ENCODE measurements at regions not wholly inside any gene's neighbourhood (a gene's known extent, or its start where the extent isn't known, plus 50 kb on each side); places are given as distances from the start of the nearest gene placed in this dataset.
"Not testable (repeated sequence)": the region's sequence is repeated elsewhere in the genome, so short reads cannot be mapped to it uniquely, and the experiment has no call there.

GRCh38 chr12:115370207-115370606 is 686.2 kb upstream of the TBX3 start:
- peak; percentile 46 for DNase-seq (ENCODE audit: low spot score)

- DNase-seq (ENCODE audit: low spot score) = not testable (repeated sequence)
These were observed 682.3 kb upstream of the TBX3 start for GRCh38 chr12:115366277-115366676.

- not testable (repeated sequence) for DNase-seq (ENCODE audit: low spot score)
These were observed 681.8 kb upstream of the TBX3 start for GRCh38 chr12:115365765-115366164.

- no peak for DNase-seq (ENCODE audit: low spot score)
These were observed 680.9 kb upstream of the TBX3 start for GRCh38 chr12:115364921-115365320.

GRCh38 chr12:115362339-115362976 is 678.5 kb upstream of the TBX3 start:
- DNase-seq (ENCODE audit: low spot score) = peak; percentile 40

- DNase-seq (ENCODE audit: low spot score) = no peak
These were observed 673.7 kb upstream of the TBX3 start for GRCh38 chr12:115357681-115358080.

- no peak for DNase-seq (ENCODE audit: low spot score)
These were observed 671.3 kb upstream of the TBX3 start for GRCh38 chr12:115355301-115355700.

- no peak for DNase-seq (ENCODE audit: low spot score)
These were observed 670.3 kb upstream of the TBX3 start for GRCh38 chr12:115354007-115354890.

GRCh38 chr12:115353467-115353866 is 669.5 kb upstream of the TBX3 start:
- DNase-seq (ENCODE audit: low spot score) = no peak

GRCh38 chr12:115351514-115352077 is 667.6 kb upstream of the TBX3 start:
- no peak for DNase-seq (ENCODE audit: low spot score)

- DNase-seq (ENCODE audit: low spot score) = no peak
These were observed 665.7 kb upstream of the TBX3 start for GRCh38 chr12:115349711-115350110.

- no peak for DNase-seq (ENCODE audit: low spot score)
These were observed 664.3 kb upstream of the TBX3 start for GRCh38 chr12:115348301-115348700.

- DNase-seq (ENCODE audit: low spot score) = no peak
These were observed 659.6 kb upstream of the TBX3 start for GRCh38 chr12:115343601-115344000.

- DNase-seq (ENCODE audit: low spot score) = no peak
These were observed 659.0 kb upstream of the TBX3 start for GRCh38 chr12:115343008-115343407.

- DNase-seq (ENCODE audit: low spot score) = no peak
These were observed 657.5 kb upstream of the TBX3 start for GRCh38 chr12:115341442-115341841.

GRCh38 chr12:115338566-115339294 is 654.8 kb upstream of the TBX3 start:
- no peak for DNase-seq (ENCODE audit: low spot score)

- DNase-seq (ENCODE audit: low spot score) = no peak
These were observed 653.9 kb upstream of the TBX3 start for GRCh38 chr12:115337693-115338543.

- DNase-seq (ENCODE audit: low spot score) = no peak
These were observed 652.5 kb upstream of the TBX3 start for GRCh38 chr12:115336506-115336905.

GRCh38 chr12:115335594-115335993 is 651.6 kb upstream of the TBX3 start:
- DNase-seq (ENCODE audit: low spot score) = peak; percentile 37

- DNase-seq (ENCODE audit: low spot score) = no peak
These were observed 651.1 kb upstream of the TBX3 start for GRCh38 chr12:115335048-115335447.

- DNase-seq (ENCODE audit: low spot score) = no peak
These were observed 649.0 kb upstream of the TBX3 start for GRCh38 chr12:115332945-115333344.
